K562 (cell line): ENCODE measurements at regions not wholly inside any gene's neighbourhood (a gene's known extent, or its start where the extent isn't known, plus 50 kb on each side); places are given as distances from the start of the nearest gene placed in this dataset.

ENCODE experiments used
- ATAC-seq: fragments of 200-7000 bp; cut with Tn5 transposase; 3 replicates; pipeline ENCODE4 v1.9.1; 2020; ENCODE audit warnings: moderate library complexity
- BruUV-seq: library from RNA; stranded (reverse); fragments of 400-500 nt; replicated peaks from 2 replicates; lab custom pipeline; 2021; lab: Mats Ljungman, UMichigan
- CTCF ChIA-PET: fragments of 300-600 bp; formaldehyde crosslinking; extraction: SDS; loops from one replicate; lab custom pipeline; 2021; ENCODE audit warnings: low intra/inter-chr PET ratio; lab: Yijun Ruan, JAX
- POLR2A ChIA-PET: fragments of 300-600, 350-650 bp; sonication (Branson Sonifier 250); formaldehyde crosslinking; extraction: SDS; loops from one replicate; lab custom pipeline; 2021; ENCODE audit warnings: antibody characterized with exemption, inconsistent platforms; lab: Yijun Ruan, JAX
- DNase-seq, 4 experiments: peaks; one replicate each; pipeline versions ENCODE4 v3.0.0 to v3.0.0-alpha.2; 2011 to 2018; ENCODE audit warnings: low spot score in 3 of 4, mixed read lengths in 3 of 4; ENCODE audit errors: extremely low read depth in 1 of 4
- FAIRE-seq: peaks from 2 replicates; lab custom pipeline; 2011; peaks lifted over from hg19 to GRCh38; lab: Jason Lieb, UNC
- H2AFZ ChIP-seq: 2 replicates; pipeline ENCODE4 v1.6.0; 2011; ENCODE audit warnings: low read depth, low read length, control low read depth, inconsistent platforms
- H3K27ac ChIP-seq: fragments of 200-600 bp; 3 replicates; pipeline ENCODE4 v1.8.0; 2011; ENCODE audit warnings: low read depth, mild to moderate bottlenecking, control low read depth, inconsistent platforms, low read length, moderate library complexity, mixed read lengths; ENCODE audit errors: extremely low read depth
- H3K27me3 ChIP-seq, 2 experiments: fragments of 300-600 bp in 1 of 2; 2 replicates in 1 of 2; 3 replicates in 1 of 2; pipeline versions ENCODE4 v1.6.0 to v1.8.0; 2011; ENCODE audit warnings: inconsistent platforms in 2 of 2, low read length in 2 of 2, mild to moderate bottlenecking in 1 of 2, mixed read lengths in 1 of 2, moderate library complexity in 1 of 2; ENCODE audit not compliant: control insufficient read depth in 2 of 2, insufficient read depth in 2 of 2
- H3K36me3 ChIP-seq: fragments of 300-600 bp; 3 replicates; pipeline ENCODE4 v1.8.0; 2011; ENCODE audit warnings: mild to moderate bottlenecking, low read length, inconsistent platforms; ENCODE audit not compliant: control insufficient read depth, insufficient read depth
- H3K4me1 ChIP-seq, 2 experiments: fragments of 200-600 bp in 1 of 2; replicated peaks in 1 of 2; 2 replicates in 1 of 2; 3 replicates in 1 of 2; pipeline versions ENCODE4 v1.5.1 to v1.8.0; 2011; ENCODE audit warnings: inconsistent platforms in 2 of 2, low read length in 2 of 2, mild to moderate bottlenecking in 1 of 2, mixed read lengths in 1 of 2, moderate library complexity in 1 of 2; ENCODE audit not compliant: control insufficient read depth in 2 of 2, insufficient read depth in 2 of 2
- H3K4me2 ChIP-seq: 2 replicates; pipeline ENCODE4 v1.6.1; 2011; ENCODE audit warnings: low read length, control low read depth, inconsistent platforms, mixed read lengths; ENCODE audit not compliant: insufficient read depth
- H3K4me3 ChIP-seq: fragments of 200-600 bp; sonication (generic), shearing (Covaris generic); 2 replicates; pipeline ENCODE4 v1.5.1; 2016; ENCODE audit warnings: control low read depth, inconsistent platforms
- H3K79me2 ChIP-seq: fragments of 200-600 bp; 3 replicates; pipeline ENCODE4 v1.8.0; 2011; ENCODE audit warnings: low read length, inconsistent platforms; ENCODE audit not compliant: control insufficient read depth, insufficient read depth
- H3K9ac ChIP-seq, 2 experiments: 2 replicates each; pipeline versions ENCODE4 v1.6.0 to v1.6.1; 2011; ENCODE audit warnings: low read depth in 2 of 2, low read length in 2 of 2, control low read depth in 1 of 2, inconsistent platforms in 1 of 2, mild to moderate bottlenecking in 1 of 2, mixed read lengths in 1 of 2; ENCODE audit not compliant: insufficient read depth in 1 of 2
- H3K9me1 ChIP-seq: one replicate; pipeline ENCODE4 v1.6.0; 2011; ENCODE audit warnings: inconsistent platforms, mild to moderate bottlenecking, low read length, moderate library complexity; ENCODE audit not compliant: control insufficient read depth, insufficient read depth
- H3K9me3 ChIP-seq: replicated peaks from 2 replicates; pipeline ENCODE4 v1.5.1; 2011; ENCODE audit warnings: low read depth, low read length, inconsistent platforms; ENCODE audit not compliant: control insufficient read depth, insufficient read depth
- H4K20me1 ChIP-seq: replicated peaks from 2 replicates; pipeline ENCODE4 v1.6.1; 2011; ENCODE audit warnings: low read length, inconsistent platforms, mixed read lengths; ENCODE audit not compliant: control insufficient read depth, insufficient read depth
- CREB1 ChIP-seq, 2 experiments: sonication (generic) in 1 of 2; formaldehyde crosslinking in 1 of 2; IDR thresholded peaks; 2 replicates each; pipeline versions ENCODE4 v1.6.1 to v1.8.0; 2012 to 2022; ENCODE audit warnings: inconsistent platforms in 1 of 2, mild to moderate bottlenecking in 1 of 2, missing genetic modification reagents in 1 of 2, moderate library complexity in 1 of 2
- ZNF75A ChIP-seq: fragments of 450-650 bp; formaldehyde crosslinking; IDR thresholded peaks from 2 replicates; pipeline ENCODE4 v1.4.0; 2020; ENCODE audit warnings: mild to moderate bottlenecking
- WGBS: fragments of 100-300 bp; shearing (Covaris generic); methylation state at CpG from one replicate; pipeline ENCODE4 v1.1.6; 2016; ENCODE audit warnings: low coverage, mixed read lengths; ENCODE audit not compliant: insufficient coverage; ENCODE audit errors: missing lambda C conversion rate; 5-methylcytosine and 5-hydroxymethylcytosine counted together
- in situ Hi-C: fragments of 300-500 bp; cut with MboI; formaldehyde crosslinking; loops from 4 replicates; pipeline ENCODE4 v1.15.0; 2018; ENCODE audit warnings: inconsistent platforms, mixed read lengths
- intact Hi-C: fragments of 100-400 bp; cut with micrococcal nuclease; formaldehyde crosslinking; loops from 2 replicates; pipeline ENCODE4 v1.14.2; 2022

GRCh38 chr6:40205801-40206200 is 271.5 kb upstream of the MOCS1 start:
- ATAC-seq (no peak), DNase-seq (no peak)
- Histone ChIP-seq H3K4me1 (no peaks in the 10 kb centered on the region), H3K27me3 (no peaks in the 10 kb centered on the region), H3K4me3 (no peak overlapping the region)
- ChIA-PET CTCF (no interaction called here), POLR2A (interaction anchor here (1.0 kb wide), 1 partner anchor 9 kb away, joined by 3 read pairs; no protein-coding TSS in a partner anchor)
- no TSS peak for BruUV-seq
- TF ChIP-seq ZNF75A (CRISPR knock-in tag), result no peak
- TF ChIP-seq, all 486 proteins: peak for 0
- Histone ChIP-seq H3K9me3 (no peaks in the 10 kb centered on the region), H3K9me1 (no peaks in the 10 kb centered on the region), H3K9ac (no peak overlapping the region), H3K36me3 (no peaks in the 10 kb centered on the region), H2AFZ (no peak overlapping the region), H4K20me1 (no peaks in the 10 kb centered on the region), H3K4me2 (no peak overlapping the region), H3K27ac (no peak overlapping the region), H3K79me2 (no peaks in the 10 kb centered on the region)
- 0% methylated on average over 3 of the region's 3 CpGs for WGBS
- intact Hi-C loops, result no loop called here
- FAIRE-seq, result no peak
- in situ Hi-C loops, result no loop called here

- Histone ChIP-seq H4K20me1 (no peaks in the 10 kb centered on the region), H3K9ac (no peak overlapping the region), H3K4me1 (no peaks in the 10 kb centered on the region), H3K27me3 (no peaks in the 10 kb centered on the region), H3K79me2 (no peaks in the 10 kb centered on the region), H3K4me3 (no peak overlapping the region), H3K36me3 (no peaks in the 10 kb centered on the region), H3K27ac (no peak overlapping the region), H3K4me2 (no peak overlapping the region), H3K9me3 (no peaks in the 10 kb centered on the region), H2AFZ (no peak overlapping the region), H3K9me1 (no peaks in the 10 kb centered on the region)
- in situ Hi-C loops (no loop called here), intact Hi-C loops (no loop called here)
- 0% methylated on average over 1 of the region's 1 CpG for WGBS
- ATAC-seq (no peak), DNase-seq (no peak), FAIRE-seq (no peak)
- ChIA-PET POLR2A (no interaction called here), CTCF (no interaction called here)
- BruUV-seq, result no TSS peak
- TF ChIP-seq CREB1 (IDR thresholded peaks at IDR 0.05) (no peak), CREB1 (CRISPR knock-in tag; IDR thresholded peaks at IDR 0.05) (no peak)
Measured at GRCh38 chr6:40205004-40205403, 270.7 kb upstream of the MOCS1 start.
